Heart left ventricle (tissue), 16 donors: ENCODE measurements at regions not wholly inside any gene's neighbourhood (a gene's known extent, or its start where the extent isn't known, plus 50 kb on each side); places are given as distances from the start of the nearest gene placed in this dataset.

Experiments
- ATAC-seq, 4 donors: fragments of 200-7000 bp; cut with Tn5 transposase; one replicate each; pipeline ENCODE4 v1.9.1; 2020 to 2022; ENCODE audit warnings: moderate library complexity in 4 of 4, mild to moderate bottlenecking in 3 of 4, moderate number of reproducible peaks in 1 of 4
- DNase-seq, 5 donors: peaks; one replicate each; pipeline ENCODE4 v3.0.0-alpha.2; 2020
- H3K27ac ChIP-seq, 12 donors: fragments of 200-600 bp; sonication (generic) in 4 of 12; one replicate each; pipeline versions ENCODE4 v1.5.0 to v1.8.0; 2016 to 2022; ENCODE audit warnings: mild to moderate bottlenecking in 2 of 12
- H3K27me3 ChIP-seq, 9 donors: fragments of 200-600 bp; sonication (generic) in 2 of 9; one replicate each; pipeline versions ENCODE4 v1.5.1 to v1.8.0; 2016 to 2022; ENCODE audit warnings: mild to moderate bottlenecking in 3 of 9
- H3K36me3 ChIP-seq, 9 donors: fragments of 200-600 bp; sonication (generic) in 2 of 9; one replicate each; pipeline versions ENCODE4 v1.5.0 to v1.8.0; 2018 to 2022; ENCODE audit warnings: mild to moderate bottlenecking in 2 of 9
- H3K4me1 ChIP-seq, 12 donors: fragments of 200-600 bp; sonication (generic) in 4 of 12; one replicate each; pipeline versions ENCODE4 v1.5.0 to v1.8.0; 2016 to 2022; ENCODE audit warnings: mild to moderate bottlenecking in 3 of 12
- H3K4me3 ChIP-seq, 12 donors: fragments of 200-600 bp; sonication (generic) in 4 of 12; one replicate each; pipeline versions ENCODE4 v1.5.0 to v1.8.0; 2017 to 2022; ENCODE audit warnings: mild to moderate bottlenecking in 9 of 12, moderate library complexity in 4 of 12
- H3K9me3 ChIP-seq, 12 donors: fragments of 200-600 bp; sonication (generic) in 4 of 12; one replicate each; pipeline versions ENCODE4 v1.5.0 to v1.8.0; 2016 to 2022; ENCODE audit warnings: mild to moderate bottlenecking in 1 of 12
- CTCF ChIP-seq, 12 donors: fragments of 200-600 bp; sonication (generic) in 4 of 12; IDR thresholded peaks; one replicate each; pipeline versions ENCODE4 v1.5.0 to v1.8.0; 2018 to 2022; ENCODE audit warnings: antibody characterized with exemption in 12 of 12, mild to moderate bottlenecking in 5 of 12
- POLR2A ChIP-seq, 2 donors: fragments of 450-650 bp; IDR thresholded peaks; one replicate each; pipeline ENCODE4 v1.6.1; 2017; ENCODE audit warnings: antibody characterized with exemption in 2 of 2, mild to moderate bottlenecking in 2 of 2, moderate library complexity in 2 of 2
- WGBS, 4 donors: extraction: QIAGEN DNeasy Blood & Tissue Kit in 2 of 4; methylation state at CpG; one replicate each; pipeline versions ENCODE4 v1.1.5 to v1.1.7; 2013 to 2018; 5-methylcytosine and 5-hydroxymethylcytosine counted together
- intact Hi-C, 10 donors: fragments of 100-400 bp; cut with DNase I; formaldehyde crosslinking; loops; one replicate each; pipeline versions ENCODE4 v1.11.1 to v1.14.2; 2022
- donor health status: ischemic (EF 13 %, LVEDD 7.1; RV severe dilation, severe dysfunction).
- donor health status: healthy with polysubstance abuse.
- donor health status: DM: no; HTN: yes; CAD: no.
- donor health status: DM: no; HTN: no; CAD: no.
- donor health status: ischemic (EF 25% LVEDD 6.9; RV normal size, moderate dysfunction).
- donor health status: ischemic (EF 25% LVEDD 5.7; RV mildly dilated, moderate dysfunction).
- donor health status: healthy.
- donor health status: DM: yes; HTN: yes; CAD: no.
- donor health status: ischemic (EF 35%, LVEDD 5.7; RV mildly dilated, moderate dysfunction).
- donor health status: nonischemic (EF 11% LVEDD 7.7; RV severe dilation, severe dysfunction).
- donor health status: DM: yes; HTN: yes; CAD: no.
- donor health status: PGD.
- donor health status: ischemic (EF 29% LVEDD 5.4; RV normal size, mild dysfunction).
- donor health status: nonischemic (EF 23%, LVEDD 6.1; RV moderate dilation, normal function).

- ATAC-seq: no peak
- Histone ChIP-seq H3K4me1 (peaks cover 0 to 27% (median 6%) of the 10 kb centered on the region in 12 donors), H3K27me3 (no peaks in the 10 kb centered on the region), H3K4me3 (no peak overlapping the region), H3K9me3 (peaks cover 0 to 3% (median 0%) of the 10 kb centered on the region in 12 donors), H3K27ac (no peak overlapping the region), H3K36me3 (no peaks in the 10 kb centered on the region)
- intact Hi-C loops: loop anchor here in 2 of 10 donors (5.0 to 10.0 kb wide), 2 partner anchors 49 to 336 kb away; no protein-coding TSS in a partner anchor
- 80 to 86% (median 84%) methylated on average over 6 of the region's 6 CpGs for WGBS, 4 donors
- DNase-seq: no peak
- TF ChIP-seq CTCF (IDR thresholded peaks at IDR 0.05) (no peak), POLR2A (IDR thresholded peaks at IDR 0.05) (no peak)
Measured at GRCh38 chr9:75488719-75489110, 400.4 kb downstream of the OSTF1 start.

- Histone ChIP-seq H3K27ac (peak overlapping the region in 4 of 12 donors; percentile 2 to 30 (median 20)), H3K36me3 (no peaks in the 10 kb centered on the region), H3K4me3 (no peak overlapping the region), H3K4me1 (peaks cover 0 to 27% (median 6%) of the 10 kb centered on the region in 12 donors), H3K9me3 (peaks cover 0 to 3% (median 0%) of the 10 kb centered on the region in 12 donors), H3K27me3 (no peaks in the 10 kb centered on the region)
- intact Hi-C loops: loop anchor here in 3 of 10 donors (5.0 to 10.0 kb wide), 3 partner anchors 58 to 364 kb away; no protein-coding TSS in a partner anchor
- DNase-seq: peak in 3 of 5 donors; percentile 29 to 38 (median 32)
- peak; percentile 54 to 87 (median 78) for ATAC-seq
- 44 to 56% (median 49%) methylated on average over 2 of the region's 2 CpGs for WGBS, 4 donors
- TF ChIP-seq POLR2A (IDR thresholded peaks at IDR 0.05) (no peak), CTCF (IDR thresholded peaks at IDR 0.05) (no peak)
Measured at GRCh38 chr9:75490326-75490725, 400.1 kb upstream of the PCSK5 start.

GRCh38 chr9:75491533-75491932 lies 398.9 kb upstream of the PCSK5 start:
- TF ChIP-seq CTCF (IDR thresholded peaks at IDR 0.05) (no peak), POLR2A (IDR thresholded peaks at IDR 0.05) (no peak)
- intact Hi-C loops: loop anchor here in 3 of 10 donors (5.0 to 10.0 kb wide), 3 partner anchors 59 to 363 kb away; no protein-coding TSS in a partner anchor
- 50 to 67% (median 54%) methylated on average over 1 of the region's 1 CpG for WGBS, 4 donors
- ATAC-seq (peak in 3 of 4 donors; percentile 60 to 71 (median 68)), DNase-seq (no peak)
- H3K4me1 ChIP-seq: peaks cover 0 to 27% (median 6%) of the 10 kb centered on the region in 12 donors
- H3K27me3 ChIP-seq: no peaks in the 10 kb centered on the region
- H3K27ac ChIP-seq: no peak overlapping the region
- H3K36me3 ChIP-seq: no peaks in the 10 kb centered on the region
- peaks cover 0 to 3% (median 0%) of the 10 kb centered on the region in 12 donors for H3K9me3 ChIP-seq
- no peak overlapping the region for H3K4me3 ChIP-seq

- Histone ChIP-seq H3K9me3 (no peaks in the 10 kb centered on the region), H3K27ac (peak overlapping the region in 2 of 12 donors; percentile 41 to 57), H3K4me1 (peaks cover 0 to 13% (median 0%) of the 10 kb centered on the region in 12 donors), H3K27me3 (no peaks in the 10 kb centered on the region), H3K4me3 (no peak overlapping the region), H3K36me3 (no peaks in the 10 kb centered on the region)
- DNase-seq (no peak), ATAC-seq (peak in 2 of 4 donors; percentile 36 to 72)
- TF ChIP-seq CTCF (IDR thresholded peaks at IDR 0.05) (no peak), POLR2A (IDR thresholded peaks at IDR 0.05) (no peak)
- intact Hi-C loops: loop anchor here in 2 of 10 donors (10.0 kb wide), 2 partner anchors 125 to 355 kb away; no protein-coding TSS in a partner anchor
- WGBS, 4 donors: 70 to 87% (median 78%) methylated on average over 4 of the region's 4 CpGs
Measured at GRCh38 chr9:75499812-75500211, 390.7 kb upstream of the PCSK5 start.
